WTC11 (cell line): ENCODE measurements at regions not wholly inside any gene's neighbourhood (a gene's known extent, or its start where the extent isn't known, plus 50 kb on each side); places are given as distances from the start of the nearest gene placed in this dataset.

Experiments
- ATAC-seq: fragments of 200-7000 bp; cut with Tn5 transposase; 2 replicates; pipeline ENCODE4 v1.10.0; 2021; ENCODE audit warnings: mild to moderate bottlenecking, moderate library complexity
- CTCF ChIA-PET: fragments of 300-600 bp; sonication (Branson Sonifier 250); formaldehyde crosslinking; loops from one replicate; lab custom pipeline; 2021; ENCODE audit warnings: antibody characterized with exemption; lab: Charles Lee
- POLR2A ChIA-PET: fragments of 350-600 bp; sonication (Branson Sonifier 250); formaldehyde crosslinking; loops from one replicate; lab custom pipeline; 2021; ENCODE audit warnings: antibody characterized with exemption; lab: Charles Lee
- DNase-seq: peaks from one replicate; pipeline ENCODE4 v3.0.0; 2021; ENCODE audit warnings: low spot score
- H3K27ac Mint-ChIP-seq: 2 replicates; pipeline ENCODE4 v1.8.0; 2021; ENCODE audit warnings: mixed read lengths
- H3K27me3 Mint-ChIP-seq: 2 replicates; pipeline ENCODE4 v1.8.0; 2021; ENCODE audit warnings: low read depth, mild to moderate bottlenecking, moderate library complexity, mixed read lengths
- H3K36me3 Mint-ChIP-seq: 2 replicates; pipeline ENCODE4 v1.8.0; 2021; ENCODE audit warnings: mixed read lengths
- H3K4me1 Mint-ChIP-seq: 2 replicates; pipeline ENCODE4 v1.8.0; 2022; ENCODE audit warnings: mixed read lengths
- H3K4me3 Mint-ChIP-seq: 2 replicates; pipeline ENCODE4 v1.8.0; 2021; ENCODE audit warnings: mild to moderate bottlenecking, moderate library complexity, mixed read lengths
- H3K9me3 Mint-ChIP-seq: 2 replicates; pipeline ENCODE4 v1.8.0; 2021; ENCODE audit warnings: mixed read lengths
- CBFB ChIP-seq: sonication (generic); formaldehyde crosslinking; IDR thresholded peaks from 2 replicates; pipeline ENCODE4 v1.8.1; 2022; ENCODE audit warnings: mild to moderate bottlenecking, low read depth, missing genetic modification reagents
- CREB1 ChIP-seq: sonication (generic); formaldehyde crosslinking; IDR thresholded peaks from 2 replicates; pipeline ENCODE4 v1.8.0; 2023; ENCODE audit warnings: mild to moderate bottlenecking, missing genetic modification reagents
- FOXP4 ChIP-seq: sonication (generic); formaldehyde crosslinking; IDR thresholded peaks from 2 replicates; pipeline ENCODE4 v1.8.0; 2022; ENCODE audit warnings: mild to moderate bottlenecking, missing genetic modification reagents
- GRHL2 ChIP-seq: fragments of 250-450 bp; sonication (Bioruptor Pico); IDR thresholded peaks from 2 replicates; pipeline ENCODE4 v1.8.0; 2022; ENCODE audit warnings: mild to moderate bottlenecking, moderate library complexity; ENCODE audit not compliant: insufficient replicate concordance, severe bottlenecking
- KAT7 ChIP-seq: sonication (generic); formaldehyde crosslinking; IDR thresholded peaks from 2 replicates; pipeline ENCODE4 v1.8.1; 2023; ENCODE audit warnings: missing genetic modification reagents, mild to moderate bottlenecking, borderline replicate concordance
- NFE2L1 ChIP-seq: sonication (generic); formaldehyde crosslinking; IDR thresholded peaks from 2 replicates; pipeline ENCODE4 v1.8.1; 2023; ENCODE audit warnings: missing genetic modification reagents
- NFYB ChIP-seq: sonication (generic); formaldehyde crosslinking; conservative IDR thresholded peaks from 2 replicates; pipeline ENCODE4 v1.8.0; 2022; ENCODE audit warnings: low read depth, missing genetic modification reagents
- PRRX2 ChIP-seq: fragments of 250-450 bp; sonication (Bioruptor Pico); IDR thresholded peaks from 2 replicates; pipeline ENCODE4 v1.8.0; 2021; ENCODE audit warnings: mild to moderate bottlenecking
- TCF7 ChIP-seq: sonication (generic); formaldehyde crosslinking; IDR thresholded peaks from 2 replicates; pipeline ENCODE4 v1.8.0; 2022; ENCODE audit warnings: mild to moderate bottlenecking, low read depth, missing genetic modification reagents, moderate library complexity
- ZNF263 ChIP-seq: sonication (generic); formaldehyde crosslinking; IDR thresholded peaks from 2 replicates; pipeline ENCODE4 v1.8.1; 2022; ENCODE audit warnings: low read depth, mild to moderate bottlenecking, moderate library complexity, missing genetic modification reagents
- ZNF317 ChIP-seq: sonication (generic); formaldehyde crosslinking; IDR thresholded peaks from 2 replicates; pipeline ENCODE4 v1.8.1; 2023; ENCODE audit warnings: low read depth, mild to moderate bottlenecking, moderate library complexity, missing genetic modification reagents, borderline replicate concordance
- ZNF423 ChIP-seq: fragments of 250-450 bp; sonication (Bioruptor Pico); IDR thresholded peaks from 2 replicates; pipeline ENCODE4 v2.1.2; 2022; ENCODE audit warnings: mild to moderate bottlenecking, moderate library complexity
- TF ChIP-seq, protein P1 (sequence below): sonication (generic); formaldehyde crosslinking; IDR thresholded peaks from 2 replicates; pipeline ENCODE4 v1.8.1; 2023; ENCODE audit warnings: mild to moderate bottlenecking, missing genetic modification reagents, moderate library complexity
- TF ChIP-seq, protein P2 (sequence below): sonication (generic); formaldehyde crosslinking; IDR thresholded peaks from 2 replicates; pipeline ENCODE4 v1.8.0; 2022; ENCODE audit warnings: missing genetic modification reagents
- TF ChIP-seq, protein P3 (sequence below): sonication (generic); formaldehyde crosslinking; IDR thresholded peaks from 2 replicates; pipeline ENCODE4 v1.8.1; 2023; ENCODE audit warnings: mild to moderate bottlenecking, moderate library complexity, missing genetic modification reagents
- TF ChIP-seq, protein P4 (sequence below): sonication (generic); formaldehyde crosslinking; IDR thresholded peaks from 2 replicates; pipeline ENCODE4 v1.8.1; 2023; ENCODE audit warnings: mild to moderate bottlenecking, missing genetic modification reagents
- TF ChIP-seq, protein P5 (sequence below): fragments of 250-450 bp; sonication (Bioruptor Pico); conservative IDR thresholded peaks from 2 replicates; pipeline ENCODE4 v1.9.0; 2021; ENCODE audit warnings: mild to moderate bottlenecking

- TF ChIP-seq, protein P1, sequence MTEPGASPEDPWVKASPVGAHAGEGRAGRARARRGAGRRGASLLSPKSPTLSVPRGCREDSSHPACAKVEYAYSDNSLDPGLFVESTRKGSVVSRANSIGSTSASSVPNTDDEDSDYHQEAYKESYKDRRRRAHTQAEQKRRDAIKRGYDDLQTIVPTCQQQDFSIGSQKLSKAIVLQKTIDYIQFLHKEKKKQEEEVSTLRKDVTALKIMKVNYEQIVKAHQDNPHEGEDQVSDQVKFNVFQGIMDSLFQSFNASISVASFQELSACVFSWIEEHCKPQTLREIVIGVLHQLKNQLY (CRISPR knock-in tag), result no peak
- TF ChIP-seq ZNF423 (CRISPR knock-in tag) (no peak), CREB1 (no peak)
- TF ChIP-seq, protein P2, sequence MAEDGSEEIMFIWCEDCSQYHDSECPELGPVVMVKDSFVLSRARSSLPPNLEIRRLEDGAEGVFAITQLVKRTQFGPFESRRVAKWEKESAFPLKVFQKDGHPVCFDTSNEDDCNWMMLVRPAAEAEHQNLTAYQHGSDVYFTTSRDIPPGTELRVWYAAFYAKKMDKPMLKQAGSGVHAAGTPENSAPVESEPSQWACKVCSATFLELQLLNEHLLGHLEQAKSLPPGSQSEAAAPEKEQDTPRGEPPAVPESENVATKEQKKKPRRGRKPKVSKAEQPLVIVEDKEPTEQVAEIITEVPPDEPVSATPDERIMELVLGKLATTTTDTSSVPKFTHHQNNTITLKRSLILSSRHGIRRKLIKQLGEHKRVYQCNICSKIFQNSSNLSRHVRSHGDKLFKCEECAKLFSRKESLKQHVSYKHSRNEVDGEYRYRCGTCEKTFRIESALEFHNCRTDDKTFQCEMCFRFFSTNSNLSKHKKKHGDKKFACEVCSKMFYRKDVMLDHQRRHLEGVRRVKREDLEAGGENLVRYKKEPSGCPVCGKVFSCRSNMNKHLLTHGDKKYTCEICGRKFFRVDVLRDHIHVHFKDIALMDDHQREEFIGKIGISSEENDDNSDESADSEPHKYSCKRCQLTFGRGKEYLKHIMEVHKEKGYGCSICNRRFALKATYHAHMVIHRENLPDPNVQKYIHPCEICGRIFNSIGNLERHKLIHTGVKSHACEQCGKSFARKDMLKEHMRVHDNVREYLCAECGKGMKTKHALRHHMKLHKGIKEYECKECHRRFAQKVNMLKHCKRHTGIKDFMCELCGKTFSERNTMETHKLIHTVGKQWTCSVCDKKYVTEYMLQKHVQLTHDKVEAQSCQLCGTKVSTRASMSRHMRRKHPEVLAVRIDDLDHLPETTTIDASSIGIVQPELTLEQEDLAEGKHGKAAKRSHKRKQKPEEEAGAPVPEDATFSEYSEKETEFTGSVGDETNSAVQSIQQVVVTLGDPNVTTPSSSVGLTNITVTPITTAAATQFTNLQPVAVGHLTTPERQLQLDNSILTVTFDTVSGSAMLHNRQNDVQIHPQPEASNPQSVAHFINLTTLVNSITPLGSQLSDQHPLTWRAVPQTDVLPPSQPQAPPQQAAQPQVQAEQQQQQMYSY, result no peak
These were observed 257.1 kb upstream of the PITRM1 start (continued) for GRCh38 chr10:3429676-3430075.

DNA sequence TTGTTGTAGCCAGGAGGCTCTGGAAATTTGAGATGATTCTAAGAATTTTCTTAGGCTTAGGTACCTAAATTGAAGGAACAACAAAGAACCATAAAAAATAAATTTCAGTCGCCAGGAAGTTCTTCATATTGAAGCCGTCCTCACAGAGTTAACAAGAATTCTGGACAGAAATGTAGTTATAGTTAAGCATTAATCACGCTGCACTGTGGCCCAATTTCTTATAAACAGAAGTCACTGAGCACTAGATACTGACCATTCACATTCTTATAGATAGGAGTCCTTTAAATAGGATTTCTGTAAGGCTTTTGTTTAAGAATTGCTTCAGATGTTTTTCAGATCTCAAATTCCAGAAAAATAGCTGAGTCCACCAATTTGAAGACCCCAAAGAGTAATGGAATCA lies 256.2 kb upstream of the PITRM1 start:
- no peak overlapping the region for H3K4me3 Mint-ChIP-seq
- no peak for TF ChIP-seq NFYB (CRISPR knock-in tag)
- TF ChIP-seq ZNF263 (CRISPR knock-in tag), result no peak
- TF ChIP-seq ZNF423 (CRISPR knock-in tag), result no peak
- TF ChIP-seq, protein P3, sequence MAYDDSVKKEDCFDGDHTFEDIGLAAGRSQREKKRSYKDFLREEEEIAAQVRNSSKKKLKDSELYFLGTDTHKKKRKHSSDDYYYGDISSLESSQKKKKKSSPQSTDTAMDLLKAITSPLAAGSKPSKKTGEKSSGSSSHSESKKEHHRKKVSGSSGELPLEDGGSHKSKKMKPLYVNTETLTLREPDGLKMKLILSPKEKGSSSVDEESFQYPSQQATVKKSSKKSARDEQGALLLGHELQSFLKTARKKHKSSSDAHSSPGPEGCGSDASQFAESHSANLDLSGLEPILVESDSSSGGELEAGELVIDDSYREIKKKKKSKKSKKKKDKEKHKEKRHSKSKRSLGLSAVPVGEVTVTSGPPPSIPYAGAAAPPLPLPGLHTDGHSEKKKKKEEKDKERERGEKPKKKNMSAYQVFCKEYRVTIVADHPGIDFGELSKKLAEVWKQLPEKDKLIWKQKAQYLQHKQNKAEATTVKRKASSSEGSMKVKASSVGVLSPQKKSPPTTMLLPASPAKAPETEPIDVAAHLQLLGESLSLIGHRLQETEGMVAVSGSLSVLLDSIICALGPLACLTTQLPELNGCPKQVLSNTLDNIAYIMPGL (CRISPR knock-in tag), result no peak
- TF ChIP-seq CBFB (CRISPR knock-in tag), result no peak
- no peak for TF ChIP-seq PRRX2 (CRISPR knock-in tag)
- TF ChIP-seq, protein P4, sequence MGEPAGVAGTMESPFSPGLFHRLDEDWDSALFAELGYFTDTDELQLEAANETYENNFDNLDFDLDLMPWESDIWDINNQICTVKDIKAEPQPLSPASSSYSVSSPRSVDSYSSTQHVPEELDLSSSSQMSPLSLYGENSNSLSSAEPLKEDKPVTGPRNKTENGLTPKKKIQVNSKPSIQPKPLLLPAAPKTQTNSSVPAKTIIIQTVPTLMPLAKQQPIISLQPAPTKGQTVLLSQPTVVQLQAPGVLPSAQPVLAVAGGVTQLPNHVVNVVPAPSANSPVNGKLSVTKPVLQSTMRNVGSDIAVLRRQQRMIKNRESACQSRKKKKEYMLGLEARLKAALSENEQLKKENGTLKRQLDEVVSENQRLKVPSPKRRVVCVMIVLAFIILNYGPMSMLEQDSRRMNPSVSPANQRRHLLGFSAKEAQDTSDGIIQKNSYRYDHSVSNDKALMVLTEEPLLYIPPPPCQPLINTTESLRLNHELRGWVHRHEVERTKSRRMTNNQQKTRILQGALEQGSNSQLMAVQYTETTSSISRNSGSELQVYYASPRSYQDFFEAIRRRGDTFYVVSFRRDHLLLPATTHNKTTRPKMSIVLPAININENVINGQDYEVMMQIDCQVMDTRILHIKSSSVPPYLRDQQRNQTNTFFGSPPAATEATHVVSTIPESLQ (CRISPR knock-in tag), result no peak
- no peak for TF ChIP-seq NFE2L1
- TF ChIP-seq, protein P1 (CRISPR knock-in tag), result no peak
- no peak for TF ChIP-seq GRHL2 (CRISPR knock-in tag)
- no peak for TF ChIP-seq FOXP4 (CRISPR knock-in tag)
- no peak for TF ChIP-seq TCF7 (CRISPR knock-in tag)
- TF ChIP-seq, protein P5, sequence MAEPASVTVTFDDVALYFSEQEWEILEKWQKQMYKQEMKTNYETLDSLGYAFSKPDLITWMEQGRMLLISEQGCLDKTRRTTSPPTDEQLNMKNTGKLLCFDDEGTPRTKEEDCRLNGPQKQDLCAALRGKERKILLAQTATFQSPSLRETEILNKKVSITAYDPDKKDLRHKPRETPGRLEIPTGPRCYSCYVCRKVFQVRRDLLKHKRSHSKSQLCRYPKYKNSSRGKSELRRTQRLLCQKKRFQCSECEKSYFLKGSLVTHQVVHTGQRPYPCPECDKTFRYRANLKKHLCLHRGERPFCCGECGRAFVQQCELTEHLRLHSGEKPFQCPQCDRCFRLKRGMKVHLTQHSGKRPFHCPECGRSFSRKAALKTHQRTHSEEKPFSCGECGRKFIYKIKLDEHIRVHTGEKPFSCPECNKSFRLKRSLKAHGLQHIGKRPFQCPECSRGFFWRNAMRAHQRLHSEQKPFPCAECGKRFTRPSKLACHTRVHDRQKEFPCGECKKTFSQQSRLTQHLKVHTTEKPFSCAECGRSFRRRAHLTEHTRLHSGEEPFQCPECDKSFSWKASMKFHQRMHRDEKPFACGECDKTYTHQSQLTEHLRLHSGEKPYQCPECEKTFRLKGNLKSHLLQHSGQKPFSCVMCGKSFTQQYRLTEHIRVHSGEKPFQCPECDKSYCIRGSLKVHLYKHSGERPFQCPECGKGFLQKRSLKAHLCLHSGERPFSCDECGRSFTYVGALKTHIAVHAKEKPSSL, result no peak
- TF ChIP-seq KAT7 (CRISPR knock-in tag), result no peak
- no peak for TF ChIP-seq ZNF317 (CRISPR knock-in tag)
- TF ChIP-seq, all 79 proteins: peak for 0
- H3K36me3 Mint-ChIP-seq, result peaks cover 8% of the 10 kb centered on the region
- H3K4me1 Mint-ChIP-seq, result peaks cover 19% of the 10 kb centered on the region
- ChIA-PET CTCF (no interaction called here), POLR2A (no interaction called here)
- DNase-seq, result no peak
- H3K27me3 Mint-ChIP-seq, result no peaks in the 10 kb centered on the region
- H3K9me3 Mint-ChIP-seq, result peaks cover 13% of the 10 kb centered on the region
- H3K27ac Mint-ChIP-seq, result no peak overlapping the region
- no peak for ATAC-seq
